GM12891 (cell line): ENCODE measurements at regions not wholly inside any gene's neighbourhood (a gene's known extent, or its start where the extent isn't known, plus 50 kb on each side); places are given as distances from the start of the nearest gene placed in this dataset.

ENCODE experiments used
- PAX5 ChIP-seq: IDR thresholded peaks from 2 replicates; pipeline ENCODE4 v1.6.1; 2011; ENCODE audit warnings: low read length, moderate library complexity, mild to moderate bottlenecking; ENCODE audit not compliant: insufficient read depth, severe bottlenecking
- POLR2A ChIP-seq: IDR thresholded peaks from 2 replicates; pipeline ENCODE4 v1.6.1; 2011; ENCODE audit warnings: low read depth, low read length, control low read depth
- POLR2AphosphoS5 ChIP-seq: IDR thresholded peaks from 2 replicates; pipeline ENCODE4 v1.6.1; 2011; ENCODE audit warnings: low read depth, low read length, control low read depth
- POU2F2 ChIP-seq: IDR thresholded peaks from 2 replicates; pipeline ENCODE4 v1.6.1; 2011; ENCODE audit warnings: low read depth, mild to moderate bottlenecking, control low read depth, low read length, moderate library complexity
- SPI1 ChIP-seq: IDR thresholded peaks from 2 replicates; pipeline ENCODE4 v1.6.1; 2011; ENCODE audit warnings: low read depth, low read length, control low read depth
- TAF1 ChIP-seq: IDR thresholded peaks from 2 replicates; pipeline ENCODE4 v1.6.1; 2011; ENCODE audit warnings: low read depth, low read length, control low read depth

DNA sequence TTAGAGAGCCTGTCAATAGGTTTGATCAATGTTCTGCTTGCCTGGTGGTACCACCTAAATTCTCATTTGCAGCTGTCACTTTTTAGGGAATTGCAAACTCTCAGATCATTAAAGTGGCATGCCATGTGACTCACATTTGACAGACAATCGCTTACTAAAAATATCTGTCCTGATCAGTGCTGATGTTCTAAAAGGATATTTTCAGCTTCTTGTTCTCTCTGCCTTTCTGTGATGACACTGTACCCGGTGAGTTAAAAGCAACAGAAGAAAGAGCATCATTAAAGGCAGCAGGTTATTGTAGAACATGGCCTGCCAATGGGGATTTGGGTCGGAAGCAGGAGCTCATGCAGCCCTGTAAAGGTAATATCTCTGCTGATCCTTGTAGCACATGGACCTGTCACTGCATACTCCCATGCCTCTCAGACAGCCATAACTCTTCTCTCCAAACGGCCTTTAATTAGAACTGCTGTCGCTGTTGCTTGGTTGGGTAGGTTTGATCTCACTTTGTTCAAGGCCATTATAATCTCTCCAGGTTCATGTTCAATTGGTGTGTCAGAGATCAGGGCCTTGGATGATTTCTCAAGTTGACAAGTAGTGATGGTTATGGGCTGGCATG is 441.3 kb upstream of the DEPDC1 start:
- TF ChIP-seq POLR2A (no peak), POLR2AphosphoS5 (no peak), TAF1 (no peak), SPI1 (no peak), PAX5 (no peak), POU2F2 (no peak)
